ENCODE measurements at regions not wholly inside any gene's neighbourhood (a gene's known extent, or its start where the extent isn't known, plus 50 kb on each side); places are given as distances from the start of the nearest gene placed in this dataset.

- no peak for TF ChIP-seq CTCF (conservative IDR thresholded peaks at IDR 0.05)
- TF ChIP-seq EZH2 (IDR thresholded peaks at IDR 0.05; ENCODE audit: low read depth), result no peak
Measured at GRCh38 chr9:7348692-7349091, 450.9 kb downstream of the DMAC1 start.
